ENCODE measurements at regions not wholly inside any gene's neighbourhood (a gene's known extent, or its start where the extent isn't known, plus 50 kb on each side); places are given as distances from the start of the nearest gene placed in this dataset.

GRCh38 chr11:8328231-8328794, 64.6 kb upstream of the LMO1 start:
- TF ChIP-seq, protein P1, sequence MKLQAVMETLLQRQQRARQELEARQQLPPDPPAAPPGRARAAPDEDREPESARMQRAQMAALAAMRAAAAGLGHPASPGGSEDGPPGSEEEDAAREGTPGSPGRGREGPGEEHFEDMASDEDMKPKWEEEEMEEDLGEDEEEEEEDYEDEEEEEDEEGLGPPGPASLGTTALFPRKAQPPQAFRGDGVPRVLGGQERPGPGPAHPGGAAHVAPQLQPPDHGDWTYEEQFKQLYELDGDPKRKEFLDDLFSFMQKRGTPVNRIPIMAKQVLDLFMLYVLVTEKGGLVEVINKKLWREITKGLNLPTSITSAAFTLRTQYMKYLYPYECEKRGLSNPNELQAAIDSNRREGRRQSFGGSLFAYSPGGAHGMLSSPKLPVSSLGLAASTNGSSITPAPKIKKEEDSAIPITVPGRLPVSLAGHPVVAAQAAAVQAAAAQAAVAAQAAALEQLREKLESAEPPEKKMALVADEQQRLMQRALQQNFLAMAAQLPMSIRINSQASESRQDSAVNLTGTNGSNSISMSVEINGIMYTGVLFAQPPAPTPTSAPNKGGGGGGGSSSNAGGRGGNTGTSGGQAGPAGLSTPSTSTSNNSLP (IDR thresholded peaks at IDR 0.05; ENCODE audit: borderline replicate concordance, low read depth, low read length), result no peak
- TF ChIP-seq TCF3 (CRISPR knock-in tag; IDR thresholded peaks at IDR 0.05), result no peak
- no peak overlapping the region for H3K27ac ChIP-seq (ENCODE audit: extremely low read depth, low read depth, low read length)
- peak; percentile 11; the same call in 2 of the 3 replicates for ATAC-seq
- CTCF ChIA-PET (ENCODE audit: low intra/inter-chr PET ratio), result no interaction called here
- no peak overlapping the region for H3K4me2 ChIP-seq (ENCODE audit: insufficient read depth, low read length)
- DNase-seq (ENCODE audit: extremely low read depth in 1 of 4, low spot score in 3 of 4), result no peak
- intact Hi-C loops (cut with micrococcal nuclease), result no loop called here
- peaks cover 6% of the 10 kb centered on the region; the same call in 1 of the 2 replicates for H4K20me1 ChIP-seq (replicated peaks; ENCODE audit: control insufficient read depth, insufficient read depth, low read length)
- no peak for FAIRE-seq
- no peaks in the 10 kb centered on the region for H3K9me1 ChIP-seq (ENCODE audit: control insufficient read depth, insufficient read depth, low read length)
- no peak overlapping the region for H3K4me3 ChIP-seq
- H3K9me3 ChIP-seq (replicated peaks; ENCODE audit: control insufficient read depth, insufficient read depth, low read depth, low read length), result no peaks in the 10 kb centered on the region
- no peaks in the 10 kb centered on the region for H3K79me2 ChIP-seq (ENCODE audit: control insufficient read depth, insufficient read depth, low read length)
- no TSS peak for BruUV-seq (replicated peaks)
- 24% methylated on average over 6 of the region's 7 CpGs for WGBS (ENCODE audit: insufficient coverage, low coverage, missing lambda C conversion rate)
- no peak overlapping the region for H3K9ac ChIP-seq (ENCODE audit: insufficient read depth in 1 of 2, low read depth in 2 of 2, low read length in 2 of 2)
- peaks cover 0 to 28% of the 10 kb centered on the region in 2 experiments; a peak in 3 of 5 replicates for H3K27me3 ChIP-seq (ENCODE audit: control insufficient read depth in 2 of 2, insufficient read depth in 2 of 2, low read length in 2 of 2)
- peaks cover 3 to 6% of the 10 kb centered on the region in 2 experiments; a peak in 3 of 5 replicates for H3K4me1 ChIP-seq (replicated peaks in 1 of 2; ENCODE audit: control insufficient read depth in 2 of 2, insufficient read depth in 2 of 2, low read length in 2 of 2)
- in situ Hi-C loops (cut with MboI), result no loop called here
- H3K36me3 ChIP-seq (ENCODE audit: control insufficient read depth, insufficient read depth, low read length), result no peaks in the 10 kb centered on the region
- POLR2A ChIA-PET, result no interaction called here
- H2AFZ ChIP-seq (ENCODE audit: low read depth, low read length), result no peak overlapping the region

- H3K9ac ChIP-seq (ENCODE audit: insufficient read depth in 1 of 2, low read depth in 2 of 2, low read length in 2 of 2), result no peak overlapping the region
- ChIA-PET CTCF (ENCODE audit: low intra/inter-chr PET ratio) (no interaction called here), POLR2A (no interaction called here)
- no peak overlapping the region for H3K27ac ChIP-seq (ENCODE audit: extremely low read depth, low read depth, low read length)
- 8% methylated on average over 3 of the region's 3 CpGs for WGBS (ENCODE audit: insufficient coverage, low coverage, missing lambda C conversion rate)
- TF ChIP-seq CHD2 (IDR thresholded peaks at IDR 0.05; ENCODE audit: low read depth, low read length) (no peak), RFX5 (IDR thresholded peaks at IDR 0.05; ENCODE audit: low read depth, low read length) (no peak), NR2C2 (CRISPR knock-in tag; IDR thresholded peaks at IDR 0.05) (no peak), NR2C2 (tag; IDR thresholded peaks at IDR 0.05) (no peak), CBX8 (IDR thresholded peaks at IDR 0.05; ENCODE audit: borderline replicate concordance, extremely low read depth, low read depth, low read length, poor library complexity, severe bottlenecking) (no peak), HDAC3 (IDR thresholded peaks at IDR 0.05; ENCODE audit: borderline replicate concordance, partially characterized antibody) (no peak), ZNF518B (CRISPR knock-in tag; IDR thresholded peaks at IDR 0.05) (no peak), XRCC5 (IDR thresholded peaks at IDR 0.05; ENCODE audit: low read depth, low read length) (no peak)
- DNase-seq (ENCODE audit: extremely low read depth in 1 of 4, low spot score in 3 of 4) (no peak), FAIRE-seq (no peak), ATAC-seq (no peak)
- H3K4me3 ChIP-seq, result no peak overlapping the region
- H2AFZ ChIP-seq (ENCODE audit: low read depth, low read length), result no peak overlapping the region
- H3K27me3 ChIP-seq (ENCODE audit: control insufficient read depth in 2 of 2, insufficient read depth in 2 of 2, low read length in 2 of 2), result peaks cover 0 to 27% of the 10 kb centered on the region in 2 experiments; a peak in 3 of 5 replicates
- in situ Hi-C loops (cut with MboI) (no loop called here), intact Hi-C loops (cut with micrococcal nuclease) (no loop called here)
- H3K79me2 ChIP-seq (ENCODE audit: control insufficient read depth, insufficient read depth, low read length), result no peaks in the 10 kb centered on the region
- no peaks in the 10 kb centered on the region for H3K9me3 ChIP-seq (replicated peaks; ENCODE audit: control insufficient read depth, insufficient read depth, low read depth, low read length)
- no peaks in the 10 kb centered on the region for H3K9me1 ChIP-seq (ENCODE audit: control insufficient read depth, insufficient read depth, low read length)
- H4K20me1 ChIP-seq (replicated peaks; ENCODE audit: control insufficient read depth, insufficient read depth, low read length), result peaks cover 6% of the 10 kb centered on the region; the same call in 1 of the 2 replicates
- no peak overlapping the region for H3K4me2 ChIP-seq (ENCODE audit: insufficient read depth, low read length)
- H3K36me3 ChIP-seq (ENCODE audit: control insufficient read depth, insufficient read depth, low read length), result no peaks in the 10 kb centered on the region
- BruUV-seq (replicated peaks), result no TSS peak
- peaks cover 3 to 6% of the 10 kb centered on the region in 2 experiments; a peak in 3 of 5 replicates for H3K4me1 ChIP-seq (replicated peaks in 1 of 2; ENCODE audit: control insufficient read depth in 2 of 2, insufficient read depth in 2 of 2, low read length in 2 of 2)
Observed at GRCh38 chr11:8327761-8328192, 64.1 kb upstream of the LMO1 start.

All from K562 (cell line).